ENCODE measurements at regions not wholly inside any gene's neighbourhood (a gene's known extent, or its start where the extent isn't known, plus 50 kb on each side); places are given as distances from the start of the nearest gene placed in this dataset.

- in situ Hi-C loops (cut with MboI; ENCODE audit: low sequenced_read_pairs), result no loop called here
Observed at GRCh38 chr4:20443015-20443805, 191.5 kb downstream of the SLIT2 start.

- in situ Hi-C loops (cut with MboI; ENCODE audit: low sequenced_read_pairs), result no loop called here
Observed at GRCh38 chr4:20444599-20445337, 193.1 kb downstream of the SLIT2 start.

DNA sequence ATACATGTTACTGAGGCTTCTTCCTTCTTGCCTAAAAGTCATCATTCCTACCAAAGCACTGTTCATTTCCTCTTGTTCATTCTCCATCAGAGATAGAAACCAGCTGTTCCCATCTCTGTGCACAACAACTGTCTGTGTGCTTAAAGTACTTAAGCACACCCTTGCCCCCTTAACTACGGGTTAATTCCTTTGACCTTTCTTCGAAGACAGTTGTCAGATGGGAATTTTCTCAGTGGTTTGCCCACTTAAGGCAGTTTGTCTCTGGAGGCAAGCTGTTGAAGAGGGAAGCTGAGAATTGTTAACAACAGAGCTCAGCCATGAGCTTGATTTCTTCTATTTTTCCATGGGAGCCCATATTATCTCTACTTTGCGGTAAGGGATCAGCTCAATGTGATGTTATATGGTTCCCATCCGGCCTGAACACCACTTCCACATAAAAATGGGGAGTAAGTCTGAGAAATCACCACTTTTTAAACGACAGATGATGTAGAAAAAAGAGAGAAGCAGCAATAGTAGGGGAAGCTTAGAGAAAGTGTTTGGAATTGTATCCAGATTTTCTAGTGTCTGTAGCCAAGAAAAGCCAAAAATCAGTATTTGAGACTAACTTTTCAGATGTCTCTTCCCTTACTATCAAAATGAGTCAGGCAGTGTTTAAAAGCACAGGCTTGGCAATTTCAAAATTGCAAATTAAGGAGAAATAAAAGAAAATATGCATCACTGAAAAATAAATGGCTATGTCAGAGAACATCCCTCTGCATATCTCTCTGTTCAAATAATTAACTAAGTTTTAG lies 194.4 kb downstream of the SLIT2 start:
- in situ Hi-C loops (cut with MboI; ENCODE audit: low sequenced_read_pairs), result no loop called here

GRCh38 chr4:20447103-20447502 lies 195.4 kb downstream of the SLIT2 start:
- in situ Hi-C loops (cut with MboI; ENCODE audit: low sequenced_read_pairs), result no loop called here

GRCh38 chr4:20451986-20452385 lies 200.3 kb downstream of the SLIT2 start:
- in situ Hi-C loops (cut with MboI; ENCODE audit: low sequenced_read_pairs), result no loop called here

DNA sequence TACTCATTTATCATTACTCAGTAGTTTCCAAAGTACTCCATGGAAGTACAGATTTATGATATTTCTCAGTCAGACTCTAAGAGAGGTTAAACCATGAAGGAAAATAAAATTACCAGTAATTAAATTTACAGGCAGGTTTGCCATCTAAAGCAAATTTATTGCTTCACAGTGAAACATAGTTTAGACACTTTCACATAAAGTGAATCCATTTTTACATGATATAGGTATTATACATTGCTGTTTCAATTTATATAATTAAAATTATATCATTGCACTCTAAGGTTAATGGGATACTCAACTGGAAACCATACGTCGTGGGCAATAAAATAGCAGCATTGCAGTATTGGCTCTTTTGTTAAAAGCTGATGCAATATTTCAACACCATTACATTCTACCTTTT lies 202.8 kb downstream of the SLIT2 start:
- in situ Hi-C loops (cut with MboI; ENCODE audit: low sequenced_read_pairs), result no loop called here

- in situ Hi-C loops (cut with MboI; ENCODE audit: low sequenced_read_pairs), result no loop called here
Observed at GRCh38 chr4:20456407-20456806, 204.7 kb downstream of the SLIT2 start.

GRCh38 chr4:20462426-20463175 lies 210.9 kb downstream of the SLIT2 start:
- in situ Hi-C loops (cut with MboI; ENCODE audit: low sequenced_read_pairs), result no loop called here

- in situ Hi-C loops (cut with MboI; ENCODE audit: low sequenced_read_pairs), result no loop called here
Observed at GRCh38 chr4:20463176-20463430, 211.4 kb downstream of the SLIT2 start.

DNA sequence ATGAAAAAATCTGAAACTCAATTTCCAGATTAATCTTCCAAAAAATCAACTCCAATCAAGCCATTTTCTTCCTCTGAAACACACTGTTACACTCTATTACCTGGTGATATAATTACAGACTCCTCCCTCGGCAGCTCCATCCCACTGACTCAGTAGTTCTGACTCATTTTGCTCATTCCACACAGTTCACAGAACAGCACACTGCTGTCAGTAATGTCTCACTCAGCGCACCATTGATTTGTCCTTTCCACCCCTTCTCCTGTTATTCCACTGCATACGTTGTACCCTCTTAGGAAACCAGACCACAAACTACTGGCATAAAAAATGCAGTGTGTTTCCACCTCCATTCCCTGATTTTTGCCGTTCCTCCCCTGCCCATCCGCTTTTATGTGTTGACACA lies 212.7 kb downstream of the SLIT2 start:
- in situ Hi-C loops (cut with MboI; ENCODE audit: low sequenced_read_pairs), result no loop called here

DNA sequence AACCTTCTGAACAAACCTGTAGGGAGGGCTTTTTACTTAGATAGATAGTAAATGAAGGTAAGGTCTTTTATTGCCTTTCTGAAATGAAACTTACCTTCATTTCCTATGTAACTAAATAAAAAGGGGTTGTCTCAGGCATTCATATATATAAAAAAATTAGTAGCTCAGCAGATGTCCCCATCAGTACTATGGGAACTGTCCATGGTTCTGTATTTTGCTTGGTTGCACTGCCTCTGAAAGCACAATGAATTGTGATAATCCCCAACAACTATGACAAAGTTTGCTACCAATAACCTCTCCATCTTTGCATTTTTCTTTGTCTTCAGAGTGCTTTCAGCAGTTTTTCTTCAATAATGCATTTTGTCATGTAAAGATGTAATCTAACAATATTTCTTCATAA lies 222.4 kb downstream of the SLIT2 start:
- in situ Hi-C loops (cut with MboI; ENCODE audit: low sequenced_read_pairs), result no loop called here

DNA sequence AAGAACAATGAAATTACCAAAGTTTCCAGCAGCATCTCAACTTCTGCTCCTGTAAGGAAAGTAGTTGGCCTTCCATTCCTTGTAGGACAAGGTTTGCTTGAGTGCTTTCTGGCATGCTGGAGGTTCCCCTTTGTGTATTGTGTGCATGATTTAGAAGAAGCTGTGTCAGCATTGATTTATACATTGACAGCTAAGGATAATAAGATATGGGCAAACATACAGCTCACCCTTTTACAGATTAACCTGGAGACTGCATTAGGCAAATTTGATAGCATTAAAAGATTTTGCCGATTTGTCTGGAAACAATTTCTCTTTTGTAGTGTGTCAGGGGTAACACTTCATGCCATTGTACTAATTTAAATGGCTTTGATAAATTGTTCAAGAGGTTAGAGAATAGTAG lies 221.8 kb upstream of the PACRGL start:
- in situ Hi-C loops (cut with MboI; ENCODE audit: low sequenced_read_pairs), result no loop called here

- in situ Hi-C loops (cut with MboI; ENCODE audit: low sequenced_read_pairs), result no loop called here
Observed at GRCh38 chr4:20480165-20480947, 219.9 kb upstream of the PACRGL start.

DNA sequence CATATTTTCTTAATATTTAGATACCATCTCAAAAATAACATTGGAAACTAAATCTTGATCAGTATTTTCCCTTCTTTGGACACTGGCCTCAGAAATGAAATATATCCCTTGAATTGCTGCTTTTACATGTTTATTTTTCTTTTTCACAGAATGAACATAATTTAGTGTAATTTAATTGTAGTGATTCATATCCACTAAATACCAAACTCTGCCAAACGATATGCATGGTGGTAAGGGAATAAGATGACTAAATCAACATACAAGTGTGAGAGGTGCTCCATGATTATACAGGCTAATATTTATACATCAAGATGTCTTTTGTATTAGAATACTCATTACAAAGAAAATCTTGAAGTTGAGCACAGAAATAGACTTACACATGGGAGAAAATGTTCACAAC lies 216.8 kb upstream of the PACRGL start:
- in situ Hi-C loops (cut with MboI; ENCODE audit: low sequenced_read_pairs), result no loop called here

DNA sequence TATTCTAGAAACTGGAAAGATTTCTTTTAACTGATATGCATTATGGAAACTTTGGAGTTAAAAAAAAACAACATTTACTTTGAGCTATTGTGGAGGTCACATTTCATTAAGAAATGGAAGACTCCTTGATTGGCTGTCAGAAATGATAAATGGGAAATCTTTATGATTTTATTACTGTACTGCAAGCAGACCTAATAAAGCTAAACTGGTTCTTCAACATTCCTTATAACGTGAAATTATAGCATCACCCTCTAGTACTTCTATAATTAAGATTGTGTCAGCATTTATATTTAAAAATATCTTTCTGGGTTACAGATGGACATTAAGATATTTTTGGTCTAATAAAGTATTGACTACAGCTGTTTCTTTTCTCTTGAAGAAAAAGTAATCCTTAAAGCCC lies 213.8 kb upstream of the PACRGL start:
- in situ Hi-C loops (cut with MboI; ENCODE audit: low sequenced_read_pairs), result no loop called here

- in situ Hi-C loops (cut with MboI; ENCODE audit: low sequenced_read_pairs), result no loop called here
Observed at GRCh38 chr4:20487446-20487845, 212.8 kb upstream of the PACRGL start.

GRCh38 chr4:20487852-20488251 lies 212.4 kb upstream of the PACRGL start:
- in situ Hi-C loops (cut with MboI; ENCODE audit: low sequenced_read_pairs), result no loop called here

DNA sequence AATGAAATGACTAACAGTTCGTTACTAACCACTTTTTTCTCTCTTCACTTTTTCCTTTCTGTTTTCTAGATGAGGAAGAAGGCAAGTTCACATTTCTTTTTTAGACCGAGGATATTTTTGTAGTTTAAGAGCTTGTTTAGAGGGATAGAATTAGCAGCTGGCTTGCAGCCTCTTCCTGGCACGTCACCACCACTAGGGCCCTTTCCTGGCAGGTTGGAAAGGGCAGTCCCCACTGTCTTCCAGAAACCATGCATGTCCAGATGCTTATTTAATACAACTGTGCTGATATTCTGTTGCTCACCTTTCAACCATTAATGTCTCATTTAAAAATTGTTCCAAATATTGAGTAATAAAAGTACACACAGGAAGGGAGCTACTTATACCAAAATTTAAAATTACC lies 209.5 kb upstream of the PACRGL start:
- in situ Hi-C loops (cut with MboI; ENCODE audit: low sequenced_read_pairs), result no loop called here

DNA sequence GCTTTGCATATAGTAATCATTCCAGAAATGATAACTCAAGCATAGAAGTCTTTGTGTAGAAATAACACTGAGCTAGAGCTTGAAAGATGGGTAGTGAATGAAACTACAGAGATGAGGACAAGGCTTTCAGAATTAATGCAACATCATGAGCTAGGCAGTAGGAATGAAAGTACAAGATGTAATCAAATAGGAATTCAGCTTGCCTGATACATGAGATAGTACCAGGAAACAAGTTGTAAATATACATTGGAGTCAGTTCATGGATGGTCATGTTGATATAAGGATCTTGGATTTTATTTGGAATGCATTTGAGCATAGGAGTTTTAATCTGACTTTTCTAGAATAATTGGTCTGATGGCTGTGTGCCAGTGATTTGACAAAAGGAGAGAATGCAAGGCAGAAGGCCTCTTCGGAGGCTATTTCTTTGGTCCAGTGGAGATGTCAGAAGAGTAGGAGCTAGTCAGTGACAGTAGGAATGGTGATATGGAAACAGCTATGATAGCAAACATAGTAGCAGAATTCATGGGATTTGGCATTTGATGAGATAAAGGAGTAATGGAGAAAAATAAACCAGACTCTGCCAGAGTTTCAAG lies 206.4 kb upstream of the PACRGL start:
- in situ Hi-C loops (cut with MboI; ENCODE audit: low sequenced_read_pairs), result no loop called here

DNA sequence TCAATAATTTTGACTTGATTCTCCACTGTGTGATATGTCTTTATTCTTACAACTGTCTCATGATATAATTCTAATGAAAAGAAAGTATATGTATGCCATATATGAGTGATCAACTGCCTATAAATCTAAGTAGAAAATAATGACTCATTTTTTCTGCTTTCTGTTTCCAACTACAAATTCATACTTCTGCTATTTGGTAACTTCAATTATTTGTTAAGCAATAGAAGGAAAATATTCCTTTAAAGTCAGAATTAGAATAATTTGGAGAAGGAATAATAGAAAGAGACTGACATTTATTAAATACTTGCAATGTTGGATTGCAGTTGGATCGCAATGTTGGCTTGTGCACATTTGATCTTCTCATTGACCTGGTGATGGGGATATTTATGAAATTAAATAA lies 204.2 kb upstream of the PACRGL start:
- in situ Hi-C loops (cut with MboI; ENCODE audit: low sequenced_read_pairs), result no loop called here
